GM18873 (cell line): ENCODE measurements at regions not wholly inside any gene's neighbourhood (a gene's known extent, or its start where the extent isn't known, plus 50 kb on each side); places are given as distances from the start of the nearest gene placed in this dataset.

Experiments used
- ATAC-seq: cut with Tn5 transposase; IDR thresholded peaks from one replicate; pipeline ENCODE4 v1.9.1; 2021; ENCODE audit warnings: mild to moderate bottlenecking, moderate library complexity, moderate number of reproducible peaks; ENCODE audit not compliant: unreplicated experiment, low FRiP score

DNA sequence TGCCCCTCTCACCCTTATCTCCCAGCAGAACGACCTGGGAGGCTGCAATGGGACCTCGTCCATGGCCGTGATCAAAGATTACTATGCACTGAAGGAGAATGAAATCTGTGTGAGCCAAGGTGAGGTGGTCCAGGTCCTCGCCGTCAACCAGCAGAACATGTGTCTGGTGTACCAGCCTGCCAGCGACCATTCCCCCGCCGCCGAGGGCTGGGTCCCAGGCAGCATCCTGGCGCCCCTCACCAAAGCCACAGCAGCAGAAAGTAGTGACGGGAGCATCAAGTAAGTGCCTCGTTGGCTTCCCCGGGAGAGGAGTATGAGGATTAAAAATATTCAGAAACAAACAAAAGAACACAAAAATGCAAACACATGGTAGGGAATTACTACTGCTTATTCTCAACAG lies 55.9 kb upstream of the UMPS start:
- ATAC-seq: no peak

DNA sequence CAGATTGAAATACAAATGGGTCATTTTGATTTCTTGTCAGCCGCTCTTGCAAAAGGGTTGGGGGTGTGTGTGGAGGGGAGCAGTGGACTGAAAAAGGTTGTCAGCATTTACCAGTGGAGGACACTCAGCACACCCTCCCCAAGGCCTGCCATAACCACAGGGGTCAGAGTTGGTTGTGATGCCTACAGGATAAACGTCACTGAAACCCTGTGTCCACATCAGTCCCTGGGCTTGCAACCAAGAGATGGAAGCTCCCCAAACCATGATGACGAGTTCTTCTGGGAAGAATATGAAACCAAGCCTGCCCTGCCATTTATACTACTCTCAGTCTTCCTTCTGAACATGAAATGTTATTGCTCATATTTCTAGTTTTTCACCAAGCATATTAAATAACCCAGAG lies 54.0 kb upstream of the UMPS start:
- no peak for ATAC-seq

DNA sequence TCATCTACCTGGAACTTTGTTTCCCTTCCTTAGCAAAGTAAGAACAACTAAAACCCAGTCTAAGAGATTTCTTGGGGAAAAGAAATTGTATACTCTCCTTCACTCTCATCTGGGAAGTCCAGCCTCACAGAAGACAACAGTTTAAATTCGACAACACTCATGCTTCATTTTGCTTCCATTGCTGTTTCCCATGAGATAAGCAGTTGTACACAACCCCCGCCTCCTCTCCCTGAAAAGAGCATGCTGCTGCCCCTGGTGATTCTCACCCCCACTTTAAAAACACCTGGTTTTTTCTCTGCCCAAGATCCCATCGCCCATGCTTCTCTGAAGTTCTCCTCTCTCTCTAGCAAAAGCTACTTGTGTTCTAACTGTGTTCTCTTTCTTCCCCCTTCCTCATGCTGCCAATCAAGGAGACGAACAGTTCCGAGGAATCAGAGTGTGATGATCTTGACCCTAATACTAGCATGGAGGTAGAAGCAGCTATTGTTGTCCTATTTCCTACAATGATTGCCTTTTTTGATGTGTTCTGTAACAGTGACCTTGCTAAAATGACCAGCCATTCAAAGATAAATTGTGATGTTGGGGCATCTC lies 51.1 kb upstream of the UMPS start:
- ATAC-seq: no peak
